SU-DHL-6 (cell line): ENCODE measurements at regions not wholly inside any gene's neighbourhood (a gene's known extent, or its start where the extent isn't known, plus 50 kb on each side); places are given as distances from the start of the nearest gene placed in this dataset.

ENCODE experiments used
- H2AFZ ChIP-seq: fragments of 200-600 bp; sonication (generic); 2 replicates; pipeline ENCODE4 v1.6.1; 2014; ENCODE audit warnings: low read depth, mild to moderate bottlenecking, moderate library complexity, mixed read lengths, antibody characterized with exemption, low read length; ENCODE audit not compliant: severe bottlenecking
- H3F3A ChIP-seq: fragments of 200-600 bp; shearing (Covaris generic); 2 replicates; pipeline ENCODE4 v1.6.0; 2016; ENCODE audit warnings: antibody characterized with exemption, mild to moderate bottlenecking; ENCODE audit not compliant: insufficient read depth
- H3K27ac ChIP-seq: fragments of 200-600 bp; sonication (generic); 2 replicates; pipeline ENCODE4 v1.5.1; 2016; ENCODE audit warnings: low read depth, mild to moderate bottlenecking, low read length, moderate library complexity, mixed read lengths
- H3K27me3 ChIP-seq: fragments of 200-600 bp; sonication (generic), shearing (Covaris generic); 2 replicates; pipeline ENCODE4 v1.6.0; 2014; ENCODE audit warnings: mild to moderate bottlenecking, low read length
- H3K36me3 ChIP-seq: fragments of 200-600 bp; sonication (generic); 2 replicates; pipeline ENCODE4 v1.6.1; 2014; ENCODE audit warnings: mild to moderate bottlenecking, low read length, mixed read lengths
- H3K4me2 ChIP-seq: fragments of 300-600, 200-600 bp; shearing (Covaris generic), sonication (generic); 2 replicates; pipeline ENCODE4 v1.6.0; 2014; ENCODE audit warnings: low read length, low read depth, mild to moderate bottlenecking; ENCODE audit not compliant: poor library complexity, severe bottlenecking
- H3K4me3 ChIP-seq: fragments of 200-600 bp; sonication (generic); 2 replicates; pipeline ENCODE4 v1.5.1; 2014; ENCODE audit warnings: antibody characterized with exemption, low read length, mild to moderate bottlenecking, mixed read lengths; ENCODE audit not compliant: insufficient read depth, poor library complexity, severe bottlenecking
- H3K79me2 ChIP-seq: fragments of 200-600 bp; sonication (generic); 2 replicates; pipeline ENCODE4 v1.6.1; 2014; ENCODE audit warnings: mild to moderate bottlenecking, low read length, moderate library complexity; ENCODE audit not compliant: insufficient read depth
- H3K9ac ChIP-seq: fragments of 200-600 bp; sonication (generic); 2 replicates; pipeline ENCODE4 v1.7.0; 2014; ENCODE audit warnings: mild to moderate bottlenecking, low read length
- H3K9me2 ChIP-seq: fragments of 200-600 bp; sonication (generic); replicated peaks from 2 replicates; pipeline ENCODE4 v1.6.1; 2014; ENCODE audit warnings: low read length; ENCODE audit not compliant: insufficient read depth
- H3K9me3 ChIP-seq: fragments of 200-600 bp; sonication (generic); 2 replicates; pipeline ENCODE4 v1.6.1; 2014; ENCODE audit warnings: low read length, mixed read lengths; ENCODE audit not compliant: insufficient read depth
- H4K20me1 ChIP-seq: fragments of 200-600 bp; sonication (generic); 2 replicates; pipeline ENCODE4 v1.6.1; 2014; ENCODE audit warnings: low read depth, mild to moderate bottlenecking, antibody characterized with exemption, low read length, moderate library complexity, mixed read lengths
- EZH2phosphoT487 ChIP-seq: fragments of 200-600 bp; sonication (generic), shearing (Covaris generic); conservative IDR thresholded peaks from 2 replicates; pipeline ENCODE4 v1.6.1; 2018; ENCODE audit warnings: mild to moderate bottlenecking, antibody characterized with exemption, low read length, moderate library complexity, mixed read lengths
- TF ChIP-seq, protein P1 (sequence below): fragments of 200-600 bp; sonication (generic); IDR thresholded peaks from one replicate; pipeline ENCODE4 v1.5.1; 2017; ENCODE audit warnings: antibody characterized with exemption, mild to moderate bottlenecking, low read length, moderate library complexity; ENCODE audit not compliant: insufficient read depth, poor library complexity, severe bottlenecking

DNA sequence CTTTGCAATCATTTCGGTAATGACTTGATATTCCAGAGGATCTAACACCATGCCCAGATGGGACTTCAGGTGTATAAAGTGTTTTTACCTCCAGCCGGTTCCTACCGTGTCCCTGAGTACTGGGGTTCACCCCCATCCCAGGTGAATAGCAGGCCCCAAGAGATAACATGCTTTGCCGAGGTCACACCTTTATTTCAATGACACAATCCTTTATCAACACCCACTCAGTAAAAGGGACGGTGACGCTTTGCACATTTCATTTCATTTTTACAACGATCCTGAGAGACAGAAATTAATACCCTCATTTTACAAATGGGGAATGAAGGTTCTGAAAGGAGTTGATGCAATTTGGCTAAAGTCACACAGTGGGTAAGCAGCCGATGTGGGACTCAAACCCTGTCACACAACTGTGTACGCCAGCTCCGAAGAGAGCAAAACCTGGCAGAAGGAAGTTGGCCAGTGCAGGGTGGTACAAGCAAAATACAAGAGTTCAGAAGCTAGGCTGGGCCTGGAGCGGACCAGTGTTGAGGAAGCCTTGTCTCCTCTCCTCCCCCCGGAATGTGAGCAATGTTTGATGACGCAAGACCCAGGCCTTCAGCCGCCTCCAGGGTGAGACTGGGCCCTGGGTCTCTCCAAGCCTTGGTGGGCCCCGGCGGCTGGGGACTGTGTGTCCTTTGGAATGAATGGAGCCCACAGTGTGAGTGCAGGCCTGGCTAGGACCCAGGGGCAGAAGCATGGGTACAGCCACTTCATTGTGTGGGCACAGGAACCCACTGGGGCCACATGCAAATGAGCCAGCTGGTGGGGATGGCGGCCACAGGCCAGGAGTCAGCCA is 139.6 kb upstream of the MYCN start:
- Histone ChIP-seq H3K27me3 (no peaks in the 10 kb centered on the region), H3K9me3 (no peaks in the 10 kb centered on the region), H3K4me3 (no peak overlapping the region), H3F3A (no peaks in the 10 kb centered on the region), H3K9me2 (no peaks in the 10 kb centered on the region), H3K4me2 (no peak overlapping the region), H4K20me1 (no peaks in the 10 kb centered on the region), H2AFZ (no peak overlapping the region), H3K79me2 (no peaks in the 10 kb centered on the region), H3K9ac (no peak overlapping the region), H3K36me3 (no peaks in the 10 kb centered on the region), H3K27ac (no peak overlapping the region)
- TF ChIP-seq, protein P1, sequence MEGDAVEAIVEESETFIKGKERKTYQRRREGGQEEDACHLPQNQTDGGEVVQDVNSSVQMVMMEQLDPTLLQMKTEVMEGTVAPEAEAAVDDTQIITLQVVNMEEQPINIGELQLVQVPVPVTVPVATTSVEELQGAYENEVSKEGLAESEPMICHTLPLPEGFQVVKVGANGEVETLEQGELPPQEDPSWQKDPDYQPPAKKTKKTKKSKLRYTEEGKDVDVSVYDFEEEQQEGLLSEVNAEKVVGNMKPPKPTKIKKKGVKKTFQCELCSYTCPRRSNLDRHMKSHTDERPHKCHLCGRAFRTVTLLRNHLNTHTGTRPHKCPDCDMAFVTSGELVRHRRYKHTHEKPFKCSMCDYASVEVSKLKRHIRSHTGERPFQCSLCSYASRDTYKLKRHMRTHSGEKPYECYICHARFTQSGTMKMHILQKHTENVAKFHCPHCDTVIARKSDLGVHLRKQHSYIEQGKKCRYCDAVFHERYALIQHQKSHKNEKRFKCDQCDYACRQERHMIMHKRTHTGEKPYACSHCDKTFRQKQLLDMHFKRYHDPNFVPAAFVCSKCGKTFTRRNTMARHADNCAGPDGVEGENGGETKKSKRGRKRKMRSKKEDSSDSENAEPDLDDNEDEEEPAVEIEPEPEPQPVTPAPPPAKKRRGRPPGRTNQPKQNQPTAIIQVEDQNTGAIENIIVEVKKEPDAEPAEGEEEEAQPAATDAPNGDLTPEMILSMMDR = no peak

DNA sequence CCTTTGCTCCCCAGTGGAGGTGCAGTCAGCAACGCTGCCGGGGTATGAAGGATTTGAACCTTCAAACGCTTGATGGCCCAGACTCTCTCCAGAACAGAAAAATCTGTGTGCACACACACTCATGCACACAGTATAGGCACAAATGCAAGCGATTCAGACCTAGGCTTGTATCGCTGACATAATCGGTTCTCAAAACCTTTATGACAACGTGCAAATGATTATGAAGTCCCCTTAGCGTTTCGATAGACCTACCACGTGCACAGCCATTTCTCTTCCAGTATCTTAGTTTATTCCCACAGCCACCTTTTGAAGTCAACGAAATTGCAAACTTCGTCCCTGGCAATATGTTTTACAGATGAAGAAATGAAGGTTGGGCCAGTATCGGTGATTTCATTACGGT is 138.9 kb upstream of the MYCN start:
- no peak overlapping the region for H3K9ac ChIP-seq

DNA sequence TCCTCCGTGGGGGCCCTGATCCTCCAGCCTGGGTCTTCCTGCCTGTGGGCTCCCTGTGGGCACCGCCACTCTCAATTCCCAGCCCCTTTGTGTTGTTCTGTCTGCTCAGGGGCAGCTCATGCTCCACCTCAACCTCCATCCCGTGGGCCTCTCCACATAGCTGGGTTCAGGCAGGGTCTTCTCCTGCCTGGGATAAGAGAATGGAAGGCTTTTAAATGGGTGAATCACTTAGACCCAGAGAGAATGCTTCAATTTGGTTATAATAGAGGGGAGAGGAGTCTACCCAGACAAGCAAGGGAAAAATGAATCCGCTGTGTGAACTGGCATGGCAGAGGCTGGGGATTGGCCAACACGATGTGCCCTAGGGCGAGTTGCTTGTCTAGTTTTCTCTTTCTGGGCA is 138.4 kb upstream of the MYCN start:
- Histone ChIP-seq H4K20me1 (no peaks in the 10 kb centered on the region), H3K4me2 (no peak overlapping the region), H3F3A (no peaks in the 10 kb centered on the region), H3K27me3 (no peaks in the 10 kb centered on the region), H3K9me3 (no peaks in the 10 kb centered on the region), H3K36me3 (no peaks in the 10 kb centered on the region), H3K4me3 (no peak overlapping the region), H3K79me2 (no peaks in the 10 kb centered on the region), H3K9me2 (no peaks in the 10 kb centered on the region), H3K27ac (no peak overlapping the region), H2AFZ (no peak overlapping the region), H3K9ac (no peak overlapping the region)
- TF ChIP-seq EZH2phosphoT487 = no peak
- TF ChIP-seq, protein P1 = no peak

More for the DNA sequence above, 138.9 kb upstream of the MYCN start:
- Histone ChIP-seq H3K36me3 (no peaks in the 10 kb centered on the region), H3K9me2 (no peaks in the 10 kb centered on the region), H3K79me2 (no peaks in the 10 kb centered on the region), H3K4me2 (no peak overlapping the region), H3F3A (no peaks in the 10 kb centered on the region), H2AFZ (no peak overlapping the region), H3K27ac (no peak overlapping the region), H3K9me3 (no peaks in the 10 kb centered on the region), H3K4me3 (no peak overlapping the region), H3K27me3 (no peaks in the 10 kb centered on the region), H4K20me1 (no peaks in the 10 kb centered on the region)
- TF ChIP-seq, protein P1 = no peak
- no peak for TF ChIP-seq EZH2phosphoT487
